HG03520 (cell line): ENCODE measurements at regions not wholly inside any gene's neighbourhood (a gene's known extent, or its start where the extent isn't known, plus 50 kb on each side); places are given as distances from the start of the nearest gene placed in this dataset.

Source experiments
- ATAC-seq: cut with Tn5 transposase; IDR thresholded peaks from one replicate; pipeline ENCODE4 v1.9.1; 2021; ENCODE audit warnings: mild to moderate bottlenecking, moderate library complexity; ENCODE audit not compliant: unreplicated experiment

DNA sequence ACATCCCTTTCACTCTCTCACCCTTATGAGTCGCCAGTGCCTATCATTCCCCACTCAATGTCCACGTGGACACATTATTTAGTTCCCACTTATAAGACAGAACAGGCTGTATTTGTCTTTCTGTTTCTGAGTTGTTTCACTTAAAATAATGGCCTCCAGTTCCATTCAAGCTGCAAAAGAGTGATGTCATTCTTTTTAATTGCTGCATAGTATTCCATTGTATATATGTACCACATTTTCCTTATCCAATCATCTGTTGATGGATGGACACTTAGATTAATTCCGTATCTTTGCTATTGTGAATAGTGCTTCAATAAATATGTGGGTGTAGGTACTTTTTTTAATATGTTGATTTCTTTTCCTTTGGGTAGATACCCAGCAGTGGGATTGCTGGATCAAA lies 79.1 kb downstream of the ZNF365 start:
- no peak for ATAC-seq

DNA sequence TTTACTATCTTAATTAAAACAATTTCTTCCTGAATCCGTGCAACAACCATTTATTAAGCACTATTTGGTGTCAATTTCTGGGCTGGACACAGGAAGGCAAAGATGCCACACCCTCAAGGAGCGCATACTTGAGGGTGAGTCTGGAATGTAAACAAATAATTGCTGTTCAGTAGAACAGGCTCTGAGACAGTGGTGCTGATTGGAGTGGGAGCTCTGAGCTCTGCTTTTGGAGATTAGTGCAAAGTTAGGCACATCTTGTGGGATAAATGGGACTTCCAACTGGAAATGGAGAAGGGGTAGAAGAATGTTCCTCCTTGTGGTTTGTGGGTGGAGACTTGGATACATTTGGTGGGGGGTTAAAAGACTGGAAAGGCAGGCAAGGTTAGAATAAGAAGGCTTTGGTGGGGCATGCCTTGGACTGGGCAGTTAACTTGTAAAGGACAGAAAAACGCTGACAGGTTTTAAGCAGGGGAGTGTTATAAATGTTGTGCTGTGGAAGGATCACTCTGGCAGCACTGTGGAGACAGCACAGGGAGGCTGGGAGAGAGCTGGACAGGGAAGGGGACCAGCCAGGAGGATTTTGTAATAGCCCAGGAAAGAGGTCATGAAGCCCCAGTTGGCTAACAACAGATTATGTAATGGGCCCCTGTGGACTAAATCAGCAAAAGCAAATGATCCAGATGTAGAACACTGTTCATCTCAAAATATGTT lies 80.7 kb downstream of the ZNF365 start:
- ATAC-seq: no peak

DNA sequence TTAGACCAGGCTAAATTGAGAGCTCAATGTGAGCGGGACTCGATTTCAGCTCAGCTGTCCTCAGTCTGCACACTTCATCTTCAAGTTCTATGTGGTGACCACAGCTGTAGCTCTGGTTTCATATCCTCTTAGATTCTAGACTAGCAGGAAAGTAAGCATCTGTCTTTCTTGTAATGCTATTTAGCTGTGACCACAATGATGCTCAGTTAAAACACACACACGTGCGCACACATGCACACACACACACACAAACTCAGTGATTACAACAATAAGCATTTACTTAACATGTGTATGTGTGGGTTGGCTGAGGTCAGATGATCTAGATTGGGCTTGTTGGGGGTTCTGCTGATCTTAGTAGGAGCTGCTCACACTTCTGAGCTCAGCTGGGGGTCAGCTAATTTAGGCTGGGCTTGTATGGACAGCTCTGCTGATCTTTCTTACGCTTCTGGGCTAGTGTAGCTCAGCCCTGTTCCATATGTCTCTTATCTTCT lies 82.5 kb downstream of the ZNF365 start:
- ATAC-seq: peak; percentile 99

DNA sequence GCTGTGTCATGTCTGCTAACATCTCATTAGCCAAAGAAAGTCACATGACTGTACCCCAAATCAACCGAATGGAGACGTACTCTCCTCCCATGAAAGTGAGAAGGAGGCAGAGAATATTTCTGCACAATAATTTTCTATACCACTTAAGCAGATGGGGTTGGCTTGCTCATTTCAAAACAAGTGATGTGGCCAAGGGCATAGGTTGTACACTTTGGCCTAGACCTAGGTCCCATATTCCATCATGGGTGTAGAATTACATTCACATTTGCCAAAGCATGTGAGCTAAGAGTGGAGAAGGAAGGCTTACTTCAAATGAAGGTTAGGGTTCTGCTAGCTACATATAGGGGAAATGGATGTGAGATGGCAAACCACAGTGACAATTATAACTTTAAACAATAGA lies 83.0 kb downstream of the ZNF365 start:
- no peak for ATAC-seq

DNA sequence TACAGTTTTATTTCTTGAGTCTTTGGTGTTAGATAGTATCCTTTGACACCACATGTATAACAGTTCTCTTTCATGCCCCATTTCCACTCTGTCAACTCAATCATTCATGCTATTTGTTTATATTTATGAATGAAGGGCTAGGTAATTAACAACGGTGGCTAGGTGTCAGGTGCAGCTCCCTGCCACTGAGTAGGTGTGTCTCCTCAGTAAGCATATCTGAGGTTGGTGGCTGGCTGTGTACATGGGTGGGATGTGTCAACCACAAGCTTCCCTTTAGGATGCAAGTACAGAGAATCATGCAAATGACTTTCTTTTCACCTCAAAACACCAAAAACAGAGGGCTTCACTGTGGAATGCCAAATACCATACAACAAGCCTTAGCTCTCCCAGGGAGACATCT lies 83.4 kb downstream of the ZNF365 start:
- no peak for ATAC-seq

DNA sequence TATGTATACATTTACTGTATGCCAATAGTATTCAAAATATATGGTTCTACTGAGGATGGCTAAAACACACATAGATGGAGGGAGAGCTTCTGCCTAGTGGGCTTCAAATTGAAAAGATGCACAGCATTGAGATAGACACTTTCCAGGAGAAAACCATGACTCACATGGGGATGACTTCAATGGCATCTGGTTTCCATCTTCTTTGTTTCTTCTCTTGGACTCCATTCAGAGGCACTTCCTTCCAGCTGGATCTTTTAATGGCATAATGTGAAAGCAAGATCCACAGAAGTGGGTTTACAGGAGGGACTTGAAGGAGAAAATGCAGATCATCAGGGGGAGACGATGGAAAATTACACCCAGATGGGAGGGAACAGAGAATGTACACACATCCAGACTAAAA lies 84.9 kb downstream of the ZNF365 start:
- no peak for ATAC-seq

DNA sequence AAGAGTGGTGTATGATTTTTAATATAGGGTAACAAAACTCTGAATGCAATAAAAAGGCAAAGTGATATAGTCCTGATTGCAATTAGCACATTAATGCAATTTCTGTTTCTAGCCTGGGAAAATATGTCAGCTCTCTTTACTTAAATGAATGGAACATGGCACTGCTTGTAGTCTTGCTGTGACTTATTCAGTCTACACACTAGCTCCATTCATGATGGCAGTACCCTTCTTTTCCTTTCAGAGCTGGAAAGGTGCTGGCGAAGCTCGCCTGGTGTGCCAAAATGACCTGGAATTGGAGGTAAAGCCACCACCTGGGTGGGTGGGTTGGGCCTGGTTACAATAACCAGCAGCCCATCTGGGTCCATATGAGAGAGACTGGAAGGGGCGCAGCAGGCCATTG lies 85.3 kb downstream of the ZNF365 start:
- ATAC-seq: no peak

DNA sequence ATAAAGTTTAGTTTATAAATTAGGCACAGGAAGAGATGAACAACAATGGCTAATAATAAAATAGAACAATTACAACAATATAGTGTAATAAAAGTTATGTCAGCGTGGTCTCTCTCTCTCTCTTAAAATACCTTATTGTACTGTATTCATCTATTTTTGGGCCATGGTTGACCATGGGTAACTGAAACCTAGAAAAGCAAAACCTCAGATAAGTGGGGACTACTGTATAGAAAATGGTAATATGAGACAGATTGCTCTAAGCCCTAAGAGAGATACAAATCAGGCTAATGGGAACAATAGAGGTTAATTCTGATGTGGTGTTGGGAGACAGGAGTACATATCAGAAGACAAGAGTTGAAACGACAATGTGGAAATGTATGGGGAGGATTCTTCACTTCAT lies 86.2 kb downstream of the ZNF365 start:
- peak; percentile 27 for ATAC-seq

DNA sequence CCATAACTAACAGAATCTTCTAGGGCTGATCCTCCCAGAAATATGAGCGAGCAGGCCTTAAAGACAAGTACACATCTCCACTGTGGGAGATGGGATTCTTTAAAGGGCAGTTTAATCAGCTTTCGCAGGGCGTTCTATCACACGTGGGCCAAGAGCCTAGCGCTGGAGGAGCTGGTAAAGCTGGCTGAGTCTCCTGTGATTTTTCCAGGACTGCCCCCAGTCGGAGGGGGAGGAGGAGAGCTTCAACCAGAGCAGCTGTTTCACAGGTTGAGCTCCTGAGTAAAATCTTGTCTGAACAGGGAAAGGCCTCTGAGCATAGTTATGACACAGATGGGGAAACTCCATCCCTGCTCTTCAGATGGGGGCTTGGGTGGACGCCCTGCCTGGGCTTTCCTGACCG lies 87.0 kb downstream of the ZNF365 start:
- ATAC-seq: no peak

DNA sequence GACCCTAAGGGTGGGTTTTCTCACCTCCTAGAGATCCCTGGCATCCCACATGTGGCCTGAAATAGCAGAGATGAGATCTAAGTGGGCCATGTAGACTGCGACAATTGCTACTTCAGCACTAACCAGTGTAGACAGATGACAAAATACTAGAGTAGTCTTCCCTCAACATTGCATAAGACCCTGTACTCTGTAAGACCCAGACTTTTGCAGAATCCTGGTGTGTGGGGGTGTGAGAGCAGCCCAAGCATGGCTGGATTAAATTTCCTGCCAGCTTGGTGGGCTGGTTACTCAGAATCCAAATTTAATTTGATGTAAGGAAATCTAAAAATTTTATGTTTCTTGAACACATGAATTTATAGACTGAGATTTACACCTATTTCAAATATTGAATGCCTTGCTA lies 88.3 kb downstream of the ZNF365 start:
- ATAC-seq: no peak

DNA sequence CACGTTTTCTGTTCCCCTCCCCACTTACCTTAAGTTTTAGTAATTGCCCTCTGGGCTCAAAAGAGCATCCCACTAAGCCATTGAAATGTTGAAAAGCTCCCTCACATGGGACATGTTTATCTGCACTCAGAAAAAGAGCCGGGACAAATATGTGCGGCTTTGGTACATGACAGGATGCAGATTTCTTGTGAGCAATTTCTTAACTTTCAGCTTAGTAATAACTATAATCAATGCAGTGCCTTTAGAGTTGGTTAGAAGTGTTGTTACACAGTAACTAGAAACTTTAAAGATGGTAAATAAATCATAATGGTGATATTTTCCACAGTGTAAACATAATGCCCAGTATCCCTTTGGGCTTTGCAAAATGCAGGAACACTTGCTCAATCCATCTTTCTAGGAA lies 89.2 kb downstream of the ZNF365 start:
- no peak for ATAC-seq

DNA sequence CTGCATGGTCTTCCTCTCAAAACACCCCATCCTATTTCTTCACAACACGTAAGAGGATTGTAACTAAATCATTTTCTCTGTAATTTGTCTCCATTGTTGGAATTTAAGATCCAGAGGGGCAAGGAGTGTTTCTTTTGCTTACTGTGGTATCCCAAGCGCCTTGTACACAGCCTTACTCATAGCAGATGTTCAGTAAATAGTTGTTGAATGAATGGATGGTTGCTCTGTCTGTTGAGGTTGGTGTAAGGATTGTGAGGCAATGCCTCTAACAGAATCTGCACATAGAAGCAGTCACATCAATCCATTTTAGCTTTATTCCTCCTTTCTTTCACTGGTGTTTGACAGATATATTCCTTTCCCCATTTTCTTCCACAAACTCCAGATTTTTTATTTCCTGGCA lies 90.1 kb downstream of the ZNF365 start:
- ATAC-seq: no peak

DNA sequence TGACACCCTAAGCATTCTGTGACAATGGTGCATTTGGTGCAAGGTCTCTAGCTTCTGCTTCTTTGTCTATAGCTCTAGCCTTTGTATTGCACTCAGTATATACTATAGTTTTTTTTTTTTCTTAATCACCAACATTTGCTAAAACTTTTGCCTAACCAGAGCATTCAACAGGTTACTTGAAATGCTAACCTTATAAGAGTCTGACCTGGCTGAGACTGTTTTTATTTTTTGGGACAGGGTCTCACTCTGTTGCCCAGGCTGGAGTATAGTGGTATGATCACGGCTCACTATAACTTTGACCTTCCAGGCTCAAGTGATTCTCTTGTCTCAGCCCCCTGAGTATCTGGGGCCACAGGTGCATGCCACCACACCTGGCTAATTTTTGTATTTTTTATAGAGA lies 92.4 kb downstream of the ZNF365 start:
- ATAC-seq: no peak

DNA sequence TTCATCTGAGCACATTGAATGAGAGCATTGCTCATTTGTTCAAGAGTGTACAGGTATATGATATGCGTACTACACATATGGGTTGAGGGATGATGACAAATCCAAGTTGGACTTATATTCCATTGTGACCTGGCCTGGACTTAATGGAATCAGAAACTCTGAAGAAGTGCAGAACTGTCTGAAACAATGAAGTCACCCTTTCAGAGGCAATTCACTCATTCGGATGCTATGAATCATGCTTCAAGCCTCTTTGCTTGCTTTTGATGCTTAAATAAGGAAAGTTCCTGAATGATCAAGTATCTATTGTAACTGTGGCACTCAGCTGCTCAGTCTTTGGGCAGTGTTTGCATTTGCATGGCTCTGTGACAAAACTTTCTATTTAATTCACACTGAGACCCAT lies 93.4 kb downstream of the ZNF365 start:
- ATAC-seq: no peak

DNA sequence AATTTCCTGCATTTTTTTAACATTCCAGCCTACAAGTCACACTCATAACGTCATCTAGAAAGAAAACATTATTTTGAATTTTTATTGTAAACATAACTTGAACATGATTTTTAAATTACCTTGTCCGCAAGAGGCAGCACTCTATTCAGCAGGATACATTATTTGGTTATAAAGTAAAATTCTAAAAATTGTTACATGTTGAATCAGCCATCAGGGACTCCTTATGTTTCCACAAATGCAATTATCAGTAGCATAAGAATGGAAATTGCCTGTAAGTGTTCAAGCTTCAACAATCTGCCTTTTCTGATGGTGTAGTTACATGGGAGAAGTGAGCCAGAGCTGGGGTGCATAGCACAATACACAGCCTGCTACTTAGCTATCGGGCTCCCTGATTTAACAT lies 97.5 kb downstream of the ZNF365 start:
- ATAC-seq: no peak

DNA sequence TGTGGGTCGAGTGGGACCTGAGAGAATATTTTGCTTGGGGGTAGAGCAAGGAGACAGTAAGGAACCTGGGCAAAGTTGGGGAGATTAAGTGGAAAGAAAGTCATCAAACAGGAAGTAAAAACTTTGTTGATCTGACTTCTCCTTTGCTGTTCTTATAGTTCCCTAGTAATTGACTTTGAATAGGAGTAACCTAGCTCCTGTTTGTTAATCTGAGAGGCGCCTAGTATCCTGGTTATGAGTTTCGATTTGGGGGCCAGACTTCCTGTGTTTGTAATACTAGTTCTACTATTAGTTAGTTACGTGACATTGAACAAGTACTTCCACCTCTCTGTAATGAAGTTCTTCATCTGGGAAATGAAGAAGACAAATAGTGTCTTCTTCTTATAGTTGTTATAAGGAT lies 99.1 kb downstream of the ZNF365 start:
- ATAC-seq: no peak

DNA sequence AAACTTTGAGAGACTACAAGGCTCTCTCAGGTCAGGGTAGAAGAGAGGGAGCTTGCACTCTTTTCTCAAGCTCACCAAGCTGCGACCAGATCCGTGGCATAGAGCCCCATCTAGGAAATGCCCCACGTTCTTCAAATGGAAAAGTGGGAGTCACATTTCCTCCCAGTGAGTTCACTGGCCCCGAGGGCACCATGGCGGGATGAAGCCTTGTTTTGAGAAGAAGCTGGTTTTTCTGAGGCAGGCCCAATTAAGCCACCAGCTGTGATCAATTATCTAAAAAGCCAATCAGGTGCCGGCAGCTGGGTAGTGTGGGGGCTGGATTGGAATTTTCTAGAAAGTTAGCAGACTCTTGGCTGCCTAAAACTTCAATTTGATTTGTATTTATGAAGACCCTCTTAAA lies 101.4 kb downstream of the ZNF365 start:
- no peak for ATAC-seq

DNA sequence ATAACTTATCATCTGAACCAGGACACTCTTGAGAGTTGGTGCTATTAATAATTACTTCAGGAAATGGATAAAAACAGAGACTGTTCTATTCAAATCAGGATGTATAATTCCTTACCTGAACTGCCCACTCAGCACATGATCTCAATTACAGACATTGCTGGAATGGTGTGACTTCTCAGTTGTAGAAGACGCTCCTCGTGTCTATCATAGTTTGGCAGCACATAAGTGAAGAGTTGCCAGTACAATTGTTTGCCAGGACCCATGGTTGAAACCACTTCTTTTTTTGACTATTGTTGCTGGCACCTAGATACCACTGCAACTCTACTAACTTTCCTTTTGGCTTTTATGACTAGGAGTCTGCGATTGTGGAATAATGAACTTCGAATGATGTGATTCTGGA lies 105.4 kb downstream of the ZNF365 start:
- no peak for ATAC-seq

DNA sequence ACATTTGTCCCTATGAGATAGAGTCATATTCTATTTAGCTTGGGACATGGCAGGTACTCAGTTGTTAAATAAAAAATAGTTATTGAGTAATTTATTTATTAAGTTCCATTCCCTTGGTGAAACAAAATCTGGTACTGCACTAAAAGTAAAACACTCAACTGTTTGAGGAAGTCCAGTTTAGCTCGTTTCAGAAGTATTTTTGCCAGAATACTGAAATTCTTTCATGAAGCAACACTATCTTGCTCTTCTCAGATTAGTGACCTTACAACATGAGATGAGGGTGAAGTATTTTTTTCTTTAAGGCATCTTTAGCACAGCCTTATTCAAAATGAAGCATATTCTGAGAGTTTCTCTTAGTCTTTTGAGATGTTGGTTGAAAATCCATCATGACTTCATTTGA lies 106.0 kb downstream of the ZNF365 start:
- no peak for ATAC-seq

DNA sequence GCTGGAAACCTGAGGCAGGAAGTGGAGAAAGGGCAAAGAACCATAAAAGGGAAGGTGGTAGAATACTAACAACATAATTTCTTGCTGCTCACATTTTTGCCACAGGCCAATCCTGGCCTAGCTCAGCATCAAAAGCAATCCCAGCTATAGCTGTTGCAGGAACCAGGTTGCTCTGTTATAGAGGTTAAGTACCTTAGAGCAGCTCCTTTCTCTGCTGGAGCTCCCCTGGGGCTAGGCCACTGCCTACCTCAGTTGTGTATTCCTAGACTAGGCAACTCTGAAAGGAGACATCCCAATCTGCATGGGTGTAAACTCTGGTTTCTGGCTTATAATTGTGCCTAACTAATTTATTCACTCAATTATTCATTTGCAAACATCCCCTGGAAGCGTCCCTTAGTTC lies 108.4 kb downstream of the ZNF365 start:
- no peak for ATAC-seq

DNA sequence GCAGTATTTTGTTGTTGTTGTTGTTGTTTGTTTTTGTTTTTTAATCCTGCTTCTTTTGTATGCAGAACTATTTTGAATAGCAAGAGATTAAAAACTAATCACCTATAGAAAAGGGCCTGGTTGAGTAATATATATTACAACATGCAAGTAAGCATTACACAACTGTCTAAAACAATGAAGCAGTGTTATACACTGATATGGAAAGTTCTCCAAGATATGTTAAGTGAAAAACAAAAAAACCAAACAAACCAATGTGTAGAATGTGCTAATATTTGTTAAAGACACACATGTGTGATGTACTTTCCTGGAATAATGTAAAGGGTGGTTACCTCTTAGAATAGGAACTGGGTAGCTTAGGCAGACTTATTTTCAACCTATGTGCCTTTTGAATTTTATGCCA lies 117.4 kb downstream of the ZNF365 start:
- no peak for ATAC-seq

DNA sequence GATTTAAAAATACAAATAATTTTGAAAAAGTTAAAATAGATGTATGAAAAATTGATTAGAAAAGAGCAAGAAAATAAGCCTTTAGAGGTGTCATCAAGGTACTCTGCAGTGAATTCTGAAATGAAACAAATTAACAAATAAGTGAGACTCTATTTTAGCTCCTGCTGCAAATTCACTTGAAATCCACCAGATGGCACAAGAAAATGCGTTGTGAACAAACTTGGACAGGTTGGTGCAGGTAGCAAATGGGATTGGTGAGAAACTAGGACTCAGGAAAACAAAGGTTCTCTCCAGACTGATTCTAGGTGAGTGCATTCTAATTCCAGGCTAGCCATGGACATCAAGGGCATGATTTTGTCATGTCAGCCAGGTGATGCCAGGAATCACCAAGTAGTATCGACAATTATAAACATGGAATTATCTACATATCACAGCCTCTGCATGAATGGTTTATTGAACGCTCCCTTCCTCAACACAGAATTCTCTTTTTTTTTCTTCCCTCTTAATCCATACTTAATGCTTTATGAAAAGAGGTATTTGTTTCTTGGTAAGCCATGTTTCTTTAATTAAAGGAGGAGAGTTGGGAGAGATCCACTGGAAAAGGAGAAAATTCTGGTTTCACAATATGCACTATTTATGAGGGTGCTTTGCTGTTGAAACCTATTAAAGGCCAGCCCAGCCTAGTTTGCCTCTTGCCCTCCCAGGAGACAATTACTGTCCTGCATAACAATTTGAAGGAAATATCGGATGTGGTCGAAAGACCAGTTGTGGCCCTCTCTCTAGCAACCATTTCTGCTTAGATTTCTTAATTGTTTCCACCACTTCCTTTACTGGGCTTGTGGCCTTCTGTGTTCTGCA lies 118.1 kb downstream of the ZNF365 start:
- no peak for ATAC-seq

DNA sequence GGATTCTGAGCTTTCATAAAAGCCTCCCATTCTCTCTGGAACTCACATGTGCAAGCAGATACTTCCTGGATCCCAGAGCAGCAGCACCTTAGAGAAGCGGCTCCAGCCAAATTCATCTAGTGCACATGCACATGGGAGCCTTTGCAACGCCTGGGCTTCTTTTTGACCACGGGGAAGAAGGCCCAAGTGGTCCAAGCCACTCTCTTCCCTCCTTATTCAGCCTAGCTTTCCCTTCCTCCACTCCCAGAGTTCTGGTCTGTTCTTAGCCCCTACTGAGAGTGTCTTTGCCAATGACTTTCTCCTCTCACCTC lies 118.7 kb downstream of the ZNF365 start:
- no peak for ATAC-seq
